Lower leg skin (tissue), 3 donors: ENCODE measurements at regions not wholly inside any gene's neighbourhood (a gene's known extent, or its start where the extent isn't known, plus 50 kb on each side); places are given as distances from the start of the nearest gene placed in this dataset.

Experiments
- POLR2A ChIP-seq, 2 donors: fragments of 450-650 bp; IDR thresholded peaks; one replicate each; pipeline ENCODE4 v1.6.1; 2016 to 2017; ENCODE audit warnings: antibody characterized with exemption in 2 of 2, mild to moderate bottlenecking in 1 of 2, moderate library complexity in 1 of 2
- TF ChIP-seq, protein P1 (sequence below), 3 donors: fragments of 450-650 bp; IDR thresholded peaks; one replicate each; pipeline ENCODE4 v1.5.1; 2016; ENCODE audit warnings: antibody characterized with exemption in 3 of 3, mild to moderate bottlenecking in 3 of 3, moderate library complexity in 2 of 3

DNA sequence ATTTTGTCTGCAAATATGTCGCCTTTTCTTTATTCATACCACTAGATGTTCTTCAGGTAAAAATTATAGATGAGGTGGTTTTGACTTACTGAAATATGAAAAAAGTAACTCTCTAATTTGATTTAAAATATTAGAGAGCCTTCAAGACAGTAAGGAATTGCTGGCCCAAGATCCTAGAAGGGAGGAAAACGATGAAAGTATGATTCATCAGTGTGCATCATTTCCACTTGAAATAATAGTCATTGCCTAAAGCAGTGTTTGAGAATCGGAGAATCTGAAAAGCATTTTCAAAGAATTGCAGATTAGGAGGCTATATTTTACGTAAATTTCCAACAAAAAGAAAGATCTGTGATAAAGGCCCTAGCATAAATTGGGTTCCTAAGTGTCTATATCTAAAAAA, 1707.9 kb upstream of the PRR20A start:
- TF ChIP-seq, protein P1, sequence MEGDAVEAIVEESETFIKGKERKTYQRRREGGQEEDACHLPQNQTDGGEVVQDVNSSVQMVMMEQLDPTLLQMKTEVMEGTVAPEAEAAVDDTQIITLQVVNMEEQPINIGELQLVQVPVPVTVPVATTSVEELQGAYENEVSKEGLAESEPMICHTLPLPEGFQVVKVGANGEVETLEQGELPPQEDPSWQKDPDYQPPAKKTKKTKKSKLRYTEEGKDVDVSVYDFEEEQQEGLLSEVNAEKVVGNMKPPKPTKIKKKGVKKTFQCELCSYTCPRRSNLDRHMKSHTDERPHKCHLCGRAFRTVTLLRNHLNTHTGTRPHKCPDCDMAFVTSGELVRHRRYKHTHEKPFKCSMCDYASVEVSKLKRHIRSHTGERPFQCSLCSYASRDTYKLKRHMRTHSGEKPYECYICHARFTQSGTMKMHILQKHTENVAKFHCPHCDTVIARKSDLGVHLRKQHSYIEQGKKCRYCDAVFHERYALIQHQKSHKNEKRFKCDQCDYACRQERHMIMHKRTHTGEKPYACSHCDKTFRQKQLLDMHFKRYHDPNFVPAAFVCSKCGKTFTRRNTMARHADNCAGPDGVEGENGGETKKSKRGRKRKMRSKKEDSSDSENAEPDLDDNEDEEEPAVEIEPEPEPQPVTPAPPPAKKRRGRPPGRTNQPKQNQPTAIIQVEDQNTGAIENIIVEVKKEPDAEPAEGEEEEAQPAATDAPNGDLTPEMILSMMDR (IDR thresholded peaks at IDR 0.05), result no peak
- TF ChIP-seq POLR2A (IDR thresholded peaks at IDR 0.05), result no peak
